Osteoblast (primary cell): ENCODE measurements at regions not wholly inside any gene's neighbourhood (a gene's known extent, or its start where the extent isn't known, plus 50 kb on each side); places are given as distances from the start of the nearest gene placed in this dataset.

Experiments used
- DNase-seq: peaks from one replicate; pipeline ENCODE4 v3.0.0; 2011; ENCODE audit warnings: low spot score, mixed read lengths; ENCODE audit not compliant: insufficient read length; ENCODE audit errors: missing footprints
- H2AFZ ChIP-seq: 2 replicates; pipeline ENCODE4 v1.6.0; 2011; ENCODE audit warnings: mild to moderate bottlenecking, low read length
- H3K27ac ChIP-seq: 2 replicates; pipeline ENCODE4 v1.5.1; 2011; ENCODE audit warnings: mild to moderate bottlenecking, low read depth, low read length, moderate library complexity
- H3K27me3 ChIP-seq: 2 replicates; pipeline ENCODE4 v1.6.0; 2012; ENCODE audit warnings: mild to moderate bottlenecking, control low read depth, inconsistent platforms, low read length, moderate library complexity; ENCODE audit not compliant: insufficient read depth
- H3K36me3 ChIP-seq: 2 replicates; pipeline ENCODE4 v1.5.1; 2011; ENCODE audit warnings: mild to moderate bottlenecking, low read length, control low read depth, moderate library complexity; ENCODE audit not compliant: insufficient read depth
- H3K4me1 ChIP-seq: 2 replicates; pipeline ENCODE4 v1.5.1; 2011; ENCODE audit warnings: mild to moderate bottlenecking, low read length, control low read depth, moderate library complexity; ENCODE audit not compliant: insufficient read depth
- H3K4me2 ChIP-seq: 2 replicates; pipeline ENCODE4 v1.6.0; 2011; ENCODE audit warnings: mild to moderate bottlenecking, low read length; ENCODE audit not compliant: insufficient read depth
- H3K4me3 ChIP-seq: fragments of 200-600 bp; sonication (generic); 3 replicates; pipeline ENCODE4 v1.5.1; 2012; ENCODE audit warnings: mild to moderate bottlenecking, low read length, inconsistent platforms; ENCODE audit not compliant: insufficient read depth
- H3K79me2 ChIP-seq: 2 replicates; pipeline ENCODE4 v1.6.0; 2012; ENCODE audit warnings: mild to moderate bottlenecking, low read length, control low read depth, inconsistent platforms; ENCODE audit not compliant: insufficient read depth
- H3K9me3 ChIP-seq: 2 replicates; pipeline ENCODE4 v1.5.1; 2011; ENCODE audit warnings: low read depth, low read length, control low read depth
- H4K20me1 ChIP-seq: 2 replicates; pipeline ENCODE4 v1.6.0; 2012; ENCODE audit warnings: mild to moderate bottlenecking, low read length, control low read depth; ENCODE audit not compliant: insufficient read depth
- CTCF ChIP-seq: IDR thresholded peaks from 2 replicates; pipeline ENCODE4 v1.5.1; 2011; ENCODE audit warnings: mild to moderate bottlenecking, low read depth, low read length, moderate library complexity; ENCODE audit errors: extremely low read depth

- Histone ChIP-seq H3K4me3 (no peak overlapping the region), H3K36me3 (no peaks in the 10 kb centered on the region), H3K4me2 (no peak overlapping the region), H3K4me1 (no peaks in the 10 kb centered on the region), H3K9me3 (no peaks in the 10 kb centered on the region), H3K79me2 (no peaks in the 10 kb centered on the region), H3K27ac (no peak overlapping the region), H2AFZ (no peak overlapping the region), H3K27me3 (no peaks in the 10 kb centered on the region), H4K20me1 (no peaks in the 10 kb centered on the region)
- no peak for TF ChIP-seq CTCF
- DNase-seq: no peak
These were observed 84.5 kb upstream of the SLC12A2 start for GRCh38 chr5:127998950-127999615.

GRCh38 chr5:127999909-128000308, 83.7 kb upstream of the SLC12A2 start:
- Histone ChIP-seq H3K27ac (no peak overlapping the region), H4K20me1 (no peaks in the 10 kb centered on the region)
- TF ChIP-seq CTCF: no peak

GRCh38 chr5:128002425-128002824, 81.1 kb upstream of the SLC12A2 start:
- Histone ChIP-seq H4K20me1 (no peaks in the 10 kb centered on the region), H3K9me3 (no peaks in the 10 kb centered on the region), H3K4me3 (no peak overlapping the region), H3K4me2 (no peak overlapping the region), H3K79me2 (no peaks in the 10 kb centered on the region), H3K27ac (no peak overlapping the region), H3K27me3 (no peaks in the 10 kb centered on the region), H3K36me3 (no peaks in the 10 kb centered on the region), H3K4me1 (no peaks in the 10 kb centered on the region), H2AFZ (no peak overlapping the region)
- peak; percentile 42 for DNase-seq
- no peak for TF ChIP-seq CTCF

More at GRCh38 chr5:127999909-128000308, 83.7 kb upstream of the SLC12A2 start:
- no peaks in the 10 kb centered on the region for H3K9me3 ChIP-seq
- H3K79me2 ChIP-seq: no peaks in the 10 kb centered on the region
- H3K27me3 ChIP-seq: no peaks in the 10 kb centered on the region
- DNase-seq: no peak
- no peaks in the 10 kb centered on the region for H3K4me1 ChIP-seq
- no peaks in the 10 kb centered on the region for H3K36me3 ChIP-seq
- no peak overlapping the region for H3K4me2 ChIP-seq
- H3K4me3 ChIP-seq: no peak overlapping the region
- no peak overlapping the region for H2AFZ ChIP-seq

- Histone ChIP-seq H3K79me2 (no peaks in the 10 kb centered on the region), H3K27ac (no peak overlapping the region), H3K4me1 (no peaks in the 10 kb centered on the region), H2AFZ (no peak overlapping the region), H3K36me3 (no peaks in the 10 kb centered on the region), H3K9me3 (no peaks in the 10 kb centered on the region), H3K27me3 (no peaks in the 10 kb centered on the region), H4K20me1 (no peaks in the 10 kb centered on the region), H3K4me2 (no peak overlapping the region), H3K4me3 (no peak overlapping the region)
- no peak for DNase-seq
- TF ChIP-seq CTCF: no peak
These were observed 75.6 kb upstream of the SLC12A2 start for GRCh38 chr5:128007939-128008338.
